Thyroid gland (tissue), 4 donors: ENCODE measurements at regions not wholly inside any gene's neighbourhood (a gene's known extent, or its start where the extent isn't known, plus 50 kb on each side); places are given as distances from the start of the nearest gene placed in this dataset.

Experiments used
- POLR2A ChIP-seq, 2 donors: fragments of 450-650 bp; IDR thresholded peaks; one replicate each; pipeline ENCODE4 v1.6.1; 2017; ENCODE audit warnings: antibody characterized with exemption in 2 of 2, mild to moderate bottlenecking in 2 of 2, moderate library complexity in 1 of 2
- TF ChIP-seq, protein P1 (sequence below), 6 experiments: fragments of 200-600 bp in 3 of 6; fragments of 450-650 bp in 3 of 6; sonication (generic) in 3 of 6; IDR thresholded peaks; one replicate each; pipeline ENCODE4 v1.5.1; 2016 to 2019; ENCODE audit warnings: antibody characterized with exemption in 6 of 6, mild to moderate bottlenecking in 2 of 6, inconsistent platforms in 1 of 6, moderate library complexity in 1 of 6

DNA sequence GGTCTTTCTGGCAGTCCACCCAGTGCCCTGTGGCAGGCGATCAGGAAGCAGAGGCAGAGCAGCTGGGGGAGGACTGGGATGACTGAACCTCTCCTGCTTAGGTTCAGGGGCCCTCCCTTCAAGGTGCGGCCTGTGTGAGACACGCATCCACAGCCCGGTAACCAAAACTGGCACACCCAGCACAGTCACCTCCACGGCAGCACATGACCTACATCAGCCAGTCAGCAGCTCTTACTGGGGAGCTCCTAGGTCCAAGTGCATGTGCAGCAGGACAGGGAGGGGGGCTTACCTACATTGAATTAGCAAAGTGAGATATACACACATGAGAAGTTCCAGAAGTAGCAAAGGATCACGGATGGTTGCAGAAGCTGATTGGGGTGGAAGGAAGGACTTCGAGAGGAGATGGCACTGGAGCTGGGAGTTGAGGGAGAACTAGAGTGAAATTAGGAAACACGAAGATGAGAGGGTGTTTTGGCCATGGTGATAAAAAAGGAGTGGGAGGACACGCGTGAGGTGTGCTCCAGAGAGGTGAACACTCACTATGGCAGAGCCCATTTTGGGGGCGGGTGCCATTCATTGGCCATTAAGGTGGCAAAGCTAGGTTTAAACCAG, 51.4 kb upstream of the IRF2BP2 start:
- TF ChIP-seq, protein P1, sequence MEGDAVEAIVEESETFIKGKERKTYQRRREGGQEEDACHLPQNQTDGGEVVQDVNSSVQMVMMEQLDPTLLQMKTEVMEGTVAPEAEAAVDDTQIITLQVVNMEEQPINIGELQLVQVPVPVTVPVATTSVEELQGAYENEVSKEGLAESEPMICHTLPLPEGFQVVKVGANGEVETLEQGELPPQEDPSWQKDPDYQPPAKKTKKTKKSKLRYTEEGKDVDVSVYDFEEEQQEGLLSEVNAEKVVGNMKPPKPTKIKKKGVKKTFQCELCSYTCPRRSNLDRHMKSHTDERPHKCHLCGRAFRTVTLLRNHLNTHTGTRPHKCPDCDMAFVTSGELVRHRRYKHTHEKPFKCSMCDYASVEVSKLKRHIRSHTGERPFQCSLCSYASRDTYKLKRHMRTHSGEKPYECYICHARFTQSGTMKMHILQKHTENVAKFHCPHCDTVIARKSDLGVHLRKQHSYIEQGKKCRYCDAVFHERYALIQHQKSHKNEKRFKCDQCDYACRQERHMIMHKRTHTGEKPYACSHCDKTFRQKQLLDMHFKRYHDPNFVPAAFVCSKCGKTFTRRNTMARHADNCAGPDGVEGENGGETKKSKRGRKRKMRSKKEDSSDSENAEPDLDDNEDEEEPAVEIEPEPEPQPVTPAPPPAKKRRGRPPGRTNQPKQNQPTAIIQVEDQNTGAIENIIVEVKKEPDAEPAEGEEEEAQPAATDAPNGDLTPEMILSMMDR (IDR thresholded peaks at IDR 0.05) = no peak
- TF ChIP-seq POLR2A (IDR thresholded peaks at IDR 0.05) = no peak
